ENCODE measurements at regions not wholly inside any gene's neighbourhood (a gene's known extent, or its start where the extent isn't known, plus 50 kb on each side); places are given as distances from the start of the nearest gene placed in this dataset.

GRCh38 chr11:114877976-114878375, 199.6 kb downstream of the NXPE2 start:
- TF ChIP-seq CTCF (IDR thresholded peaks at IDR 0.05): no peak
- TF ChIP-seq POLR2A (IDR thresholded peaks at IDR 0.05): no peak

Measured in Peyer's patch (tissue), 4 donors.